ENCODE measurements at regions not wholly inside any gene's neighbourhood (a gene's known extent, or its start where the extent isn't known, plus 50 kb on each side); places are given as distances from the start of the nearest gene placed in this dataset.

DNA sequence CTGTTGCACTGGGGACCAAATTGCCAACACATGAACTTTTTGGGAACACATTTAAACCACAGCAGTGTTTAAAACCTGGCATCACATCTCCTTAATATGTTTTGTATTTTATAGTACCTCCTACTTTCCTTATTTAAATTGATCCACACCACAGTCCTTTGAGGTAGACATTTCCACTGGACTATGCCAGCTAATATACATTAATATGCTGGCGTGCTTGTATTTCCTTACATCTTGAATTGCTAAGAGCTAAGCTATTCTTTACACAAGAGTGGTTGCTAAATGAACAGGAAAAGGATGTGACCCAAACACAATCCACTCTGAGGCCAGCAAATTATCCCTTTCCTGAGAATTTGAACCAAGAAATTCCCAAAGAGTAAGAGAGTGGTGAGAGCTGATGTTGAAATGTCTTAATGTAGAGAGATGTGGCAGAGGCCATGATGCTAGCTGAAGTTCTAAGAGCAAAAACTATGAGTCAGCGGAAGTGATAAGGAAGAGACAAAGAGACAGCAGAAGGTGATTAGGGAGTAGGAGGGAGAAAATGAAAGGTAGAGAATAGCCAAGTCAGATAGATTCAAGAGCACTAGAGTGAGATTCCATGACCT lies 131.2 kb downstream of the CD47 start:
- no peak overlapping the region for H3K4me3 ChIP-seq
- ATAC-seq = no peak
- intact Hi-C loops (cut with DNase I) = loop anchor here in 1 of 10 donors (10.0 kb wide), 1 partner anchor 255 kb away; no protein-coding TSS in a partner anchor
- no peaks in the 10 kb centered on the region for H3K9me3 ChIP-seq
- H3K36me3 ChIP-seq = no peaks in the 10 kb centered on the region
- no peak overlapping the region for H3K27ac ChIP-seq
- DNase-seq = no peak
- no peaks in the 10 kb centered on the region for H3K27me3 ChIP-seq
- TF ChIP-seq CTCF (IDR thresholded peaks at IDR 0.05) = no peak
- no peak for TF ChIP-seq POLR2A (IDR thresholded peaks at IDR 0.05)
- H3K4me1 ChIP-seq = peaks cover 0 to 38% (median 17%) of the 10 kb centered on the region in 12 donors
- 38 to 90% (median 81%) methylated on average over 2 of the region's 2 CpGs for WGBS, 4 donors

GRCh38 chr3:107958146-107958545 lies 132.7 kb downstream of the CD47 start:
- TF ChIP-seq POLR2A (IDR thresholded peaks at IDR 0.05) (no peak), CTCF (IDR thresholded peaks at IDR 0.05) (no peak)
- Histone ChIP-seq H3K9me3 (no peaks in the 10 kb centered on the region), H3K27ac (peak overlapping the region in 10 of 12 donors; percentile 29 to 83 (median 69)), H3K27me3 (no peaks in the 10 kb centered on the region), H3K4me3 (peak overlapping the region in 8 of 12 donors; percentile 9 to 43 (median 30)), H3K36me3 (no peaks in the 10 kb centered on the region), H3K4me1 (peaks cover 0 to 38% (median 17%) of the 10 kb centered on the region in 12 donors)
- WGBS, 4 donors = 63 to 71% (median 69%) methylated on average over 1 of the region's 1 CpG
- intact Hi-C loops (cut with DNase I) = loop anchor here in 1 of 10 donors (10.0 kb wide), 1 partner anchor 257 kb away; no protein-coding TSS in a partner anchor
- DNase-seq (no peak), ATAC-seq (no peak)

GRCh38 chr3:107956991-107957900 lies 133.6 kb downstream of the CD47 start:
- DNase-seq (peak; percentile 75 to 86 (median 79)), ATAC-seq (peak; percentile 92 to 97 (median 95))
- Histone ChIP-seq H3K27me3 (no peaks in the 10 kb centered on the region), H3K4me3 (peak overlapping the region in 9 of 12 donors; percentile 0 to 43 (median 28)), H3K9me3 (no peaks in the 10 kb centered on the region), H3K36me3 (no peaks in the 10 kb centered on the region), H3K27ac (peak overlapping the region; percentile 29 to 83 (median 69)), H3K4me1 (peaks cover 0 to 38% (median 17%) of the 10 kb centered on the region in 12 donors)
- TF ChIP-seq POLR2A (IDR thresholded peaks at IDR 0.05) (no peak), CTCF (IDR thresholded peaks at IDR 0.05) (no peak)
- intact Hi-C loops (cut with DNase I) = loop anchor here in 1 of 10 donors (10.0 kb wide), 1 partner anchor 258 kb away; no protein-coding TSS in a partner anchor
- WGBS, 4 donors = 15 to 28% (median 19%) methylated on average over 10 of the region's 10 CpGs

DNA sequence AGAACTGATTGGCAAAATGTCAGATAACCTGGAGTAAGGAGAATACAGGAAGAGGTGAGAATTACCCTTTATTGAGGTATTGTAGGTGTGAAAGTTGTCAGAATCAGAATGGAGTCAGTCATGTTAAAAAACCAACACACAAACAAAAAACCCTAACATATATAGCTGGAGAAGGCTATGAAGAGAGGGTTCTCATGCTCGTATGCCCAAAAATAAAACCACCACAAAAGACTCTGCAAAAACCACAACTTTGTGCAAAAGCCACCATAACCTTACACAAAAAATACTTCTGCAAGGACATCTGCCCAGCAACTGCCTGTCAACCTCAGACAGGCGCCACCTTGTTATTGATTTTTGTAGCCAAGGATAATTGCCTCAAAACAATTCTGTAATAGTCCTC lies 136.0 kb downstream of the CD47 start:
- ATAC-seq (no peak), DNase-seq (no peak)
- H3K36me3 ChIP-seq = no peaks in the 10 kb centered on the region
- TF ChIP-seq POLR2A (IDR thresholded peaks at IDR 0.05) (no peak), CTCF (IDR thresholded peaks at IDR 0.05) (no peak)
- WGBS, 4 donors = 81 to 87% (median 84%) methylated on average over 2 of the region's 2 CpGs
- intact Hi-C loops (cut with DNase I) = loop anchor here in 1 of 10 donors (10.0 kb wide), 1 partner anchor 260 kb away; no protein-coding TSS in a partner anchor
- H3K27ac ChIP-seq = no peak overlapping the region
- no peaks in the 10 kb centered on the region for H3K9me3 ChIP-seq
- H3K4me3 ChIP-seq = no peak overlapping the region
- peaks cover 0 to 34% (median 17%) of the 10 kb centered on the region in 12 donors for H3K4me1 ChIP-seq
- H3K27me3 ChIP-seq = no peaks in the 10 kb centered on the region
